ENCODE measurements at regions not wholly inside any gene's neighbourhood (a gene's known extent, or its start where the extent isn't known, plus 50 kb on each side); places are given as distances from the start of the nearest gene placed in this dataset.

- FAIRE-seq (no peak), DNase-seq (ENCODE audit: low read depth in 1 of 2, low spot score in 2 of 2) (no peak)
- POLR2A ChIA-PET (ENCODE audit: partially characterized antibody), result interaction anchor here (0.9 kb wide), 1 partner anchor 12 kb away, joined by 3 read pairs; no protein-coding TSS in a partner anchor
- Histone ChIP-seq H3K27ac (ENCODE audit: low read depth, low read length) (no peak overlapping the region), H3K18ac (ENCODE audit: extremely low read depth, low read length) (no peak overlapping the region), H3K4me3 (ENCODE audit: extremely low read depth in 1 of 4, insufficient read depth in 2 of 4, low read depth in 3 of 4, low read length in 4 of 4) (no peak overlapping the region), H3K9me3 (ENCODE audit: insufficient read depth in 2 of 2, low read depth in 1 of 2, low read length in 1 of 2) (peaks cover 6 to 15% of the 10 kb centered on the region in 2 experiments; a peak in 3 of 4 replicates), H3K36me3 (ENCODE audit: control insufficient read depth in 2 of 4, insufficient read depth in 4 of 4, low read length in 3 of 4) (peaks cover 0 to 6% (median 0%) of the 10 kb centered on the region in 4 experiments; a peak in 2 of 8 replicates), H2AFZ (ENCODE audit: low read length) (no peak overlapping the region), H3K9ac (replicated peaks in 1 of 4; ENCODE audit: extremely low read depth in 1 of 4, low read depth in 3 of 4, low read length in 3 of 4) (no peak overlapping the region), H3K14ac (ENCODE audit: insufficient read length) (no peak overlapping the region), H3K4me2 (ENCODE audit: insufficient read depth in 1 of 2, low read depth in 2 of 2, low read length in 2 of 2) (no peak overlapping the region), H2BK120ac (replicated peaks; ENCODE audit: low read depth, low read length) (no peak overlapping the region), H4K20me1 (replicated peaks in 1 of 2; ENCODE audit: control insufficient read depth in 1 of 2, insufficient read depth in 2 of 2, low read length in 2 of 2) (no peaks in the 10 kb centered on the region), H3K27me3 (replicated peaks in 1 of 4; ENCODE audit: control insufficient read depth in 3 of 4, extremely low read depth in 1 of 4, insufficient read depth in 3 of 4, low read length in 3 of 4) (no peaks in the 10 kb centered on the region), H4K5ac (ENCODE audit: insufficient read length, low read depth, low read length) (no peak overlapping the region), H3K23me2 (ENCODE audit: low read depth, low read length) (no peaks in the 10 kb centered on the region), H4K91ac (replicated peaks; ENCODE audit: insufficient read length, low read length) (no peak overlapping the region), H3K79me2 (ENCODE audit: control insufficient read depth in 1 of 2, insufficient read depth in 2 of 2, low read length in 2 of 2) (no peaks in the 10 kb centered on the region), H3K56ac (replicated peaks; ENCODE audit: insufficient read length, low read depth, low read length) (no peak overlapping the region), H2BK15ac (ENCODE audit: low read length) (no peak overlapping the region), H4K8ac (ENCODE audit: extremely low read depth, insufficient read depth, low read length) (no peak overlapping the region), H3K79me1 (ENCODE audit: low read depth, low read length) (no peaks in the 10 kb centered on the region), H2BK12ac (ENCODE audit: low read depth, low read length) (no peak overlapping the region), H3K4ac (replicated peaks; ENCODE audit: insufficient read length, low read depth, low read length) (no peak overlapping the region), H3K23ac (ENCODE audit: insufficient read length) (no peak overlapping the region), H2BK5ac (ENCODE audit: low read depth, low read length) (no peak overlapping the region), H2AK5ac (ENCODE audit: low read depth, low read length) (no peak overlapping the region), H2BK20ac (ENCODE audit: low read length) (no peak overlapping the region), H3K4me1 (replicated peaks in 1 of 4; ENCODE audit: control insufficient read depth in 3 of 4, insufficient read depth in 4 of 4, low read length in 3 of 4) (peaks cover 0 to 3% (median 0%) of the 10 kb centered on the region in 4 experiments; a peak in 1 of 7 replicates)
- CTCF ChIA-PET (ENCODE audit: partially characterized antibody), result interaction anchor here (0.5 to 3.7 kb wide), 11 partner anchors 9 to 197 kb away, joined by 3 to 22 read pairs (median 4); no protein-coding TSS in a partner anchor
- TF ChIP-seq POLR2A (IDR thresholded peaks at IDR 0.05; ENCODE audit: control extremely low read depth in 1 of 2, low read depth in 2 of 2, low read length in 2 of 2), result no peak
- TF ChIP-seq POU5F1 (IDR thresholded peaks at IDR 0.05; ENCODE audit: low read depth, low read length), result no peak
- TF ChIP-seq SIN3A (conservative IDR thresholded peaks at IDR 0.05 in 1 of 2, IDR thresholded peaks at IDR 0.05 in 1 of 2; ENCODE audit: low read depth in 1 of 2, low read length in 2 of 2), result no peak
- TF ChIP-seq SP1 (IDR thresholded peaks at IDR 0.05; ENCODE audit: low read depth, low read length), result no peak
- no peak for TF ChIP-seq CREB1 (IDR thresholded peaks at IDR 0.05)
- no peak for TF ChIP-seq EZH2 (IDR thresholded peaks at IDR 0.05; ENCODE audit: low read depth, low read length, severe bottlenecking)
- TF ChIP-seq USF2 (IDR thresholded peaks at IDR 0.05; ENCODE audit: low read length), result no peak
- no peak for TF ChIP-seq SUZ12 (IDR thresholded peaks at IDR 0.05; ENCODE audit: low read length)
- no peak for TF ChIP-seq GTF2F1 (IDR thresholded peaks at IDR 0.05; ENCODE audit: borderline replicate concordance, low read depth, low read length)
- TF ChIP-seq RAD21 (IDR thresholded peaks at IDR 0.05 in 1 of 2, conservative IDR thresholded peaks at IDR 0.05 in 1 of 2; ENCODE audit: low read depth in 2 of 2, low read length in 2 of 2), result peak; percentile 30 to 45; a peak in 3 of 4 replicates
- TF ChIP-seq NRF1 (IDR thresholded peaks at IDR 0.05; ENCODE audit: low read depth, low read length), result no peak
- TF ChIP-seq ATF3 (IDR thresholded peaks at IDR 0.05; ENCODE audit: insufficient read depth, low read depth, low read length), result no peak
- TF ChIP-seq CTBP2 (IDR thresholded peaks at IDR 0.05; ENCODE audit: borderline replicate concordance, insufficient read depth, insufficient read length, low read length), result no peak
Measured at GRCh38 chr4:64715741-64716140, 306.5 kb upstream of the TECRL start.
